SK-N-SH (cell line): ENCODE measurements at regions not wholly inside any gene's neighbourhood (a gene's known extent, or its start where the extent isn't known, plus 50 kb on each side); places are given as distances from the start of the nearest gene placed in this dataset.

ENCODE experiments used
- CHD2 ChIP-seq: fragments of 150-350 bp; IDR thresholded peaks from 2 replicates; pipeline ENCODE4 v1.6.1; 2018; ENCODE audit warnings: low read length; ENCODE audit not compliant: partially characterized antibody
- EZH2phosphoT487 ChIP-seq: fragments of 200-600 bp; sonication (generic); IDR thresholded peaks from 2 replicates; pipeline ENCODE4 v1.6.1; 2017; ENCODE audit warnings: low read depth, mixed run types, mild to moderate bottlenecking, antibody characterized with exemption, moderate library complexity, borderline replicate concordance
- JUND ChIP-seq: IDR thresholded peaks from 2 replicates; pipeline ENCODE4 v1.4.0; 2012
- RFX5 ChIP-seq: IDR thresholded peaks from 2 replicates; pipeline ENCODE4 v1.6.1; 2012; ENCODE audit warnings: mild to moderate bottlenecking, improper control_type of control experiment, low read length
- RXRA ChIP-seq: IDR thresholded peaks from 2 replicates; pipeline ENCODE4 v1.4.0; 2012; ENCODE audit warnings: low read depth, mild to moderate bottlenecking, borderline replicate concordance
- TF ChIP-seq, protein P1 (sequence below): fragments of 200-600 bp; sonication (generic); IDR thresholded peaks from 2 replicates; pipeline ENCODE4 v1.6.1; 2017; ENCODE audit warnings: antibody characterized with exemption, mild to moderate bottlenecking, moderate library complexity

DNA sequence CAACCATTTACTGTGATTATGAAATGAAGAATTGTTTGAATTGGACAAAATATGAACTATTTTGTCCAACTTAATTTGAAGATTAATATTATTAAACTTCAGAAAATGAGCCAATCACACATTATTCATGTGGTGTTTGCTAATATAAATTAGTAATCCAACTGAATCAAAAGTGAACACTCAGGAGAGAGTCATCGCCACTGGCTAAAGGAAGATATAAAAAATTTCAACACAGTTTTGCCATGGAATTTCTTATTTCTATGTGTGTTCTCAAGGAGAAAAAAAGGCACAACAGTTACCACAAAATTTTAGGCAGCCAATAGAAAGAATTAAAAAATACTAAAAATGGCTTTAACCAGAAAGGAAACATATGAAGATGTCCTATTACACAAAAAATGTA lies 2683.8 kb downstream of the PCDH9 start:
- TF ChIP-seq, protein P1, sequence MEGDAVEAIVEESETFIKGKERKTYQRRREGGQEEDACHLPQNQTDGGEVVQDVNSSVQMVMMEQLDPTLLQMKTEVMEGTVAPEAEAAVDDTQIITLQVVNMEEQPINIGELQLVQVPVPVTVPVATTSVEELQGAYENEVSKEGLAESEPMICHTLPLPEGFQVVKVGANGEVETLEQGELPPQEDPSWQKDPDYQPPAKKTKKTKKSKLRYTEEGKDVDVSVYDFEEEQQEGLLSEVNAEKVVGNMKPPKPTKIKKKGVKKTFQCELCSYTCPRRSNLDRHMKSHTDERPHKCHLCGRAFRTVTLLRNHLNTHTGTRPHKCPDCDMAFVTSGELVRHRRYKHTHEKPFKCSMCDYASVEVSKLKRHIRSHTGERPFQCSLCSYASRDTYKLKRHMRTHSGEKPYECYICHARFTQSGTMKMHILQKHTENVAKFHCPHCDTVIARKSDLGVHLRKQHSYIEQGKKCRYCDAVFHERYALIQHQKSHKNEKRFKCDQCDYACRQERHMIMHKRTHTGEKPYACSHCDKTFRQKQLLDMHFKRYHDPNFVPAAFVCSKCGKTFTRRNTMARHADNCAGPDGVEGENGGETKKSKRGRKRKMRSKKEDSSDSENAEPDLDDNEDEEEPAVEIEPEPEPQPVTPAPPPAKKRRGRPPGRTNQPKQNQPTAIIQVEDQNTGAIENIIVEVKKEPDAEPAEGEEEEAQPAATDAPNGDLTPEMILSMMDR: no peak
- TF ChIP-seq JUND (no peak), RXRA (no peak), RFX5 (no peak), EZH2phosphoT487 (no peak), CHD2 (no peak)
